Upper lobe of right lung (tissue), 1 donor: ENCODE measurements at regions not wholly inside any gene's neighbourhood (a gene's known extent, or its start where the extent isn't known, plus 50 kb on each side); places are given as distances from the start of the nearest gene placed in this dataset.
A peak's percentile ranks its signal among the peaks of the same experiment; 100 is the strongest.

Experiments
- ATAC-seq: fragments of 200-7000 bp; cut with Tn5 transposase; one replicate; pipeline ENCODE4 v1.9.1; 2020; ENCODE audit warnings: mild to moderate bottlenecking, moderate library complexity
- DNase-seq: peaks from one replicate; pipeline ENCODE4 v3.0.0-alpha.2; 2020
- H3K27ac ChIP-seq: fragments of 200-600 bp; one replicate; pipeline ENCODE4 v1.8.0; 2022
- H3K27me3 ChIP-seq: fragments of 200-600 bp; one replicate; pipeline ENCODE4 v1.8.0; 2022; ENCODE audit warnings: mild to moderate bottlenecking
- H3K36me3 ChIP-seq: fragments of 200-600 bp; one replicate; pipeline ENCODE4 v1.8.0; 2022
- H3K4me1 ChIP-seq: fragments of 200-600 bp; one replicate; pipeline ENCODE4 v1.8.0; 2022
- H3K4me3 ChIP-seq: fragments of 200-600 bp; one replicate; pipeline ENCODE4 v1.8.0; 2022; ENCODE audit warnings: mild to moderate bottlenecking
- H3K9me3 ChIP-seq: fragments of 200-600 bp; one replicate; pipeline ENCODE4 v1.8.0; 2022
- intact Hi-C: fragments of 100-400 bp; cut with DNase I; formaldehyde crosslinking; loops from one replicate; pipeline ENCODE4 v1.11.0; 2022
- TF ChIP-seq, protein P1 (sequence below): fragments of 200-600 bp; IDR thresholded peaks from one replicate; pipeline ENCODE4 v1.8.0; 2022; ENCODE audit warnings: antibody characterized with exemption
- donor health status: DM: no; HTN: yes; CAD: no; lungs with severe emphysema.

DNA sequence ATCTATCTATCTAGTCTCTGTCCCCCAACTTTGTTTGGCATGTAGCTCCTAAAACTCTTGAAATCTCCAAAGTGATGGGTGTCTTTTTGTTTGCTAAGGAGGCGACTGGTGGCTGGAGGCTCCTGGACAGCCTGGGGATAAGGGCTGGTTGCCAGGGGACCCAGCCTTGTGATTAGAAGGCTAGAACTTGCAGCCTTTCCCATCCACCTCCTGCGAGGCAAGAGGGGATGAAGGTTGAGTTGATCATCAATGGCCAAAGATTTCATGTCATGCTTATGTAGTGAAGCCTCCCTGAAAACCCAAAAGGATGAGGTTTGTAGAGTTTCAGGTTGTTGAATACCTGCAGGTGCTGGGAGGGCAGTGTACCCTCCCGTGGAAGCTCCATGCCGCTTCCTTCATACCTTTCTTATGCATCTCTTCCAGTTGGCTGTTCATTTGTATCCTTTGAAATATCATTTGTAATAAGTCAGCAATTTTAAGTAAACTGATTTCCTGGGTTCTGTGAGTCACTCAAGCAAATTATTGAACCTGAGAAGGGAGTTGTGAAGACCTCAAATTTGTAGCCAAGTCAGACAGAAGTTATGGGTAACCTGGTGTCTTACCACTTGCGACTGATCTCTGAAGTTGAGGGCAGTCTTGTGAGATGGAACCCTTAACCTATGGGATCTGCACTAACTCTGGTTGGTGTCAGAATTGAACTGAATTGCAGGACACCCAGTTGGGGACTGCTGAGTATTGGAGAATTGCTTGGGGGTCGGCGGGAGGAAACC lies 202.4 kb downstream of the SEC14L1 start:
- H3K27ac ChIP-seq: no peak overlapping the region
- H3K9me3 ChIP-seq: no peaks in the 10 kb centered on the region
- TF ChIP-seq, protein P1, sequence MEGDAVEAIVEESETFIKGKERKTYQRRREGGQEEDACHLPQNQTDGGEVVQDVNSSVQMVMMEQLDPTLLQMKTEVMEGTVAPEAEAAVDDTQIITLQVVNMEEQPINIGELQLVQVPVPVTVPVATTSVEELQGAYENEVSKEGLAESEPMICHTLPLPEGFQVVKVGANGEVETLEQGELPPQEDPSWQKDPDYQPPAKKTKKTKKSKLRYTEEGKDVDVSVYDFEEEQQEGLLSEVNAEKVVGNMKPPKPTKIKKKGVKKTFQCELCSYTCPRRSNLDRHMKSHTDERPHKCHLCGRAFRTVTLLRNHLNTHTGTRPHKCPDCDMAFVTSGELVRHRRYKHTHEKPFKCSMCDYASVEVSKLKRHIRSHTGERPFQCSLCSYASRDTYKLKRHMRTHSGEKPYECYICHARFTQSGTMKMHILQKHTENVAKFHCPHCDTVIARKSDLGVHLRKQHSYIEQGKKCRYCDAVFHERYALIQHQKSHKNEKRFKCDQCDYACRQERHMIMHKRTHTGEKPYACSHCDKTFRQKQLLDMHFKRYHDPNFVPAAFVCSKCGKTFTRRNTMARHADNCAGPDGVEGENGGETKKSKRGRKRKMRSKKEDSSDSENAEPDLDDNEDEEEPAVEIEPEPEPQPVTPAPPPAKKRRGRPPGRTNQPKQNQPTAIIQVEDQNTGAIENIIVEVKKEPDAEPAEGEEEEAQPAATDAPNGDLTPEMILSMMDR: no peak
- H3K36me3 ChIP-seq: no peaks in the 10 kb centered on the region
- no peaks in the 10 kb centered on the region for H3K27me3 ChIP-seq
- ATAC-seq (no peak), DNase-seq (peak; percentile 4)
- intact Hi-C loops: no loop called here
- no peak overlapping the region for H3K4me3 ChIP-seq
- H3K4me1 ChIP-seq: peaks cover 26% of the 10 kb centered on the region

DNA sequence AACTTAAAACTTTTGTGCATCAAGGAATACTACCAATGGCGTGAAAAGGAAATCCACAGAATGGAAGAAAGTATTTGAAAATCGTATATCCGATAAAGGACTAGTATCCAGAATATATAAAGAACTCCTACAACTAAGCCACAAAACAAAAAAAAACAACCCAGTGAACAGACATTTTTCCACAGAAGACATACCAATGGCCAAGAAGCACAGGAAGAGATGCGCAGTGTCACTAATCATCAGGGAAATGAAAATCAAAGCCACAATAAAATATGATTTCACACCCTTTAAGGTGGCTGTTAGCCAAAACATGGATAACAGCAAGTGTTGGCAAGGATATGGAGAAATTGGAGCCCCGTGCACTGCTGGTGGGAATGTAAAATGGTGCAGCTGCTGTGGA lies 203.3 kb downstream of the SEC14L1 start:
- DNase-seq (no peak), ATAC-seq (no peak)
- no peaks in the 10 kb centered on the region for H3K9me3 ChIP-seq
- H3K27me3 ChIP-seq: no peaks in the 10 kb centered on the region
- no peak overlapping the region for H3K4me3 ChIP-seq
- H3K36me3 ChIP-seq: no peaks in the 10 kb centered on the region
- peaks cover 30% of the 10 kb centered on the region for H3K4me1 ChIP-seq
- TF ChIP-seq, protein P1: no peak
- no peak overlapping the region for H3K27ac ChIP-seq
- intact Hi-C loops: no loop called here

DNA sequence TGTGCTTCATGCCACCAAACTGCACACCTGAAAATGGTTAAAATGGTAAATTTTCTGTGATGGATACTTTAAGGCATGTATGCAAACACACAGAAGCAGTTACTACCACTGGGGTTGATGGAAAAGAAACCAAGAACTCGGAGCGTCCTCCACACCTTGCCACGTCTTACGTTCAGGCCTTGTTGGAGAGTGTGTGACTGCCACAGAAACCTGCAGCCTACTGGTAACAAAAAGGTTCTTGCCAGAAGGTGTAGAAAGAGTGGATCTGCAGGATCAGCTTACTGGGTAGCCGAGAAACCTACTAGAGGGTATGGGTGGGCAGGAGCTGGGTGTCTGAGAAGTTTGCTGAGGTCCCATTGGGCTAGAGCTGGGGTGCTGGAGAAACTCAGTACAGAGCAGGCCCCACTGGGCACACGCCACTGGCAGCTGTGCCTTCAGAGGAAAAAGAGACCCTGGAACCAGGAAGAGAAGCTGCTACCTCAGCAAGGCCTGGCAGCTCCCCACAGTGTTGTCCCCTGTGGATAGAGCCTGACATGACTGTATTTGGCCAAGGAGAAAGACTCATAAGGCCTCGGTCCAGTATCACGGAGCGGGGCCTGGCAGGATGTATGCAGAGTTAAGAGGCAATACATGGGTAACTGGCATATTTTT lies 204.6 kb downstream of the SEC14L1 start:
- no peak for DNase-seq
- TF ChIP-seq, protein P1: no peak
- no peak overlapping the region for H3K4me3 ChIP-seq
- ATAC-seq: no peak
- no peaks in the 10 kb centered on the region for H3K36me3 ChIP-seq
- no peaks in the 10 kb centered on the region for H3K9me3 ChIP-seq
- H3K27ac ChIP-seq: no peak overlapping the region
- intact Hi-C loops: no loop called here
- H3K27me3 ChIP-seq: no peaks in the 10 kb centered on the region
- peaks cover 35% of the 10 kb centered on the region for H3K4me1 ChIP-seq

DNA sequence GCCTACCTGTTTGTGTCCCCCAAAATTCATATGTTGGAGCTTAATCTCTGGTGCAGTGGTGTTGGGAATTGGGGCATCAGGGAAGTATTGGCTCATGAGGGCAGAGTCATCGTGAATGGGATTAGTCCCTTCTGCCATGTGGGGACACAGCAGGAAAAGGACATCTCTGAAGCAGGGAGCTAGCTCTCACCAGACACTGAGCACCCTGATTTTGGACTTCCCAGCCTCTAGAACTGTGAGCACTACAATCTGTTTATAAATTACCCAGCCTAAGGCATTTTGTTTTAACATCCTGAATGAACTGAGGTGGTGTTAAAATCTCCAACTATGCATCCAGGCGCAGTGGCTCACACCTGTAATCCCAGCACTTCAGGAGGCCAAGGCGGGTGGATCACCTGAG lies 206.0 kb downstream of the SEC14L1 start:
- Histone ChIP-seq H3K27ac (no peak overlapping the region), H3K36me3 (no peaks in the 10 kb centered on the region), H3K27me3 (no peaks in the 10 kb centered on the region), H3K4me1 (peaks cover 28% of the 10 kb centered on the region), H3K9me3 (no peaks in the 10 kb centered on the region), H3K4me3 (no peak overlapping the region)
- TF ChIP-seq, protein P1: no peak
- no peak for ATAC-seq
- no peak for DNase-seq
- intact Hi-C loops: no loop called here

DNA sequence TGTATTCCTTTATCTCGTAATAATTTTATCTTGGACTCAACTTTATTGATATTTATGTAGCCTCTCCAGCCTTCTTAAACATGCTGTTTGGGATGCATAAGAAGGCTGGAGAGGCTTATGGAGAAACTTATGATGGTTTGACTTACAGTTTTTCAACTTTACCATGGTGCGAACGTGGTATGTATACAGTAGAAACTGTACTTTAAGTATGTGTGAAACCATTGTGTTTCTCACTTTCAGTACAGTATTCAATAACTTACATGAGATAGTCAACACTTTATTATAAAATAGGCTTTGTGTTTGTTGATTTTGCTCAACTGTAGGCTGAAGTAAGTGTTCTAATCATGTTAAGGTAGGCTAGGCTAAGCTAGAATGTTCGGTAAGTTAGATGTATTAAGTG lies 206.8 kb downstream of the SEC14L1 start:
- Histone ChIP-seq H3K4me1 (peaks cover 23% of the 10 kb centered on the region), H3K4me3 (no peak overlapping the region), H3K36me3 (no peaks in the 10 kb centered on the region), H3K27me3 (no peaks in the 10 kb centered on the region), H3K9me3 (no peaks in the 10 kb centered on the region), H3K27ac (no peak overlapping the region)
- intact Hi-C loops: no loop called here
- DNase-seq (no peak), ATAC-seq (no peak)
- TF ChIP-seq, protein P1: no peak
